Astrocyte of the hippocampus (primary cell): ENCODE measurements at regions not wholly inside any gene's neighbourhood (a gene's known extent, or its start where the extent isn't known, plus 50 kb on each side); places are given as distances from the start of the nearest gene placed in this dataset.

Experiments used
- DNase-seq: peaks from one replicate; pipeline ENCODE4 v3.0.0; 2011; ENCODE audit warnings: low read depth, low spot score

DNA sequence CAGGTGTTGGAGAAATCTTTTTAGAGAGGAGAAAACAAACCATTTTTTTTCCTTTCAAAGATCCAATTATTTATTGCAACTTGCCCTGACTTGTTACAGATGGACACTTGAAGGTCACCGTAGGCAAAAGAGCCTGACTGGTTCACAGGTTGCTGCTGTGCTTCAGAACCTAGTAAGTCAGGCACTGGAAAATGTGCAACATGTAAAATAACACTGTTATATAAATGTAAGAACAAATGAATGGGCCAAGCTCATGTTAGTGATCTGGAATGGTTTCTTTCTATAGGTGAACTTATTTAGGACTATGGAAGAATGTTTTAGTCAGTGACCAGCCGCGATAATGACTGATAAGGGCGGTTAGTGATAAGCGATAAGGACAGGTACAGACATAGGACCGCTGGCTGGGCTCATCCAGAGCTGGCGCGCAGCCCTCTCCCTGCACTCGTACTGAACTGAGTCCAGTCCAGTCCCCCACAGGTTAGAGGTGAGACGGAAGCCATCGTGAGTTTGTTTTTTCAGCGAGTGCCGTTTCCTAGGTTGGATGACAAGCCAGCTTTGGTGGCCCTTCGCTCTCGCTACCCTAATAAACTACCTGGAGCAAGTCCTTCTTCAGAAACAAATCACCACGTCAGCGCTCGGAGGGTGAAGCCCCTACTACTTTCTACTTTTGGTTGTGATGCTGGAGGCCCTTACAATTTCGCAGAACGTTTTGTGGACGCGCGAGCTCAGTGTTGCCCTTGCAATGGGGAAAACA lies 94.4 kb upstream of the PRDM1 start:
- DNase-seq = peak; percentile 5

DNA sequence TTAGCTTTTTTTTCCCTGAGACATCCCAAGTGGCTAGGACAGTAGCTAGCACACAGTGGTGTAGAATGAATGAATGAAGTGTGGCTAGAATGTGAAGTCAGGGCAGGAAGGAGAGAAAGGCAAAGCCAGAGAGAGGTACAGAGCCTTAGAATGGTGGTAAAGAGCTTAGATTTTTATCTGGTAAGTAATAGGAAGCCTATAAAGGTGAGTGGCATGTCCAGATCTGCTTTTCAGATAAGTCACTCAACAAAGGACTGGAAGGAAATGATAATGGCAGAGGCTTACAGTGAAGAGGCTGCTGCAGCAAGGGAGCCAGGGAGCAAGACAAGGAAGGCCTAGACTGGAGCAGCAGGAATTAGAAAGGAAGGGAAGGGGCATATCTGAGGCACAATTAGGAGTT lies 96.0 kb upstream of the PRDM1 start:
- no peak for DNase-seq

DNA sequence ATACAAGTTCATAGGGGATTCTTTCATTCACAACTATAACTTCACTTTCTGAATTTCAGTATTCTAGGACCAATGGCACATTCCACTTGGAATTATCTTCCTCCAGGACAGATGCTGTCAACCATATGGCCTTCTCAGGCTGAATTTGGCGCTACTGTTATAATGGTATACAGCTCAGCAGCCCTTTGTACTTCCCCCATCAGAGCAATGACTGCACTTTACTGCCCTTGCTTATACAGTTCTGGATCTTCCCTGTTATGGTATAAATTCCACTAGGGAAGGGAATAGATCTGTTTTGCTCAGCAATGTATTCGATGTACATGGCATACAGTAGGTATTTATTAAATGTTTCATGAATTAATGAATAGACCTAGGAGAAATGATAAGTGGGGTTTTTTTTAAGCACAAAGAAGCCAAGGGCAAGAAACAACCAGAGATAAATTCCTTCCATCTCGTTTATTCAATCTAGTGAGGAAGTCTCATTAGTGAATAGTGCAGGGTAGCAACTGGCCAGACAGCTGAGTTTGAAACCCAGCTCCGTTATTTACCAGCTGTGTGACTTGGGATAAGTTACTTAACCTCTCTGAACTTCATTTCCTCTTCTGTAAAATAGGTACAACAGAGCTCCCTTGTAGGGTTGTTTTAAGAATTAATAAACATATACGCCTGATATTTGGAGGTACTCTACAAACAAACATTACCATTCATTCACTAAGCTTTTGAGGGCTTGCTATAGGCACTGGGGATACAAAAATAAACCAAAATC lies 97.1 kb upstream of the PRDM1 start:
- no peak for DNase-seq

DNA sequence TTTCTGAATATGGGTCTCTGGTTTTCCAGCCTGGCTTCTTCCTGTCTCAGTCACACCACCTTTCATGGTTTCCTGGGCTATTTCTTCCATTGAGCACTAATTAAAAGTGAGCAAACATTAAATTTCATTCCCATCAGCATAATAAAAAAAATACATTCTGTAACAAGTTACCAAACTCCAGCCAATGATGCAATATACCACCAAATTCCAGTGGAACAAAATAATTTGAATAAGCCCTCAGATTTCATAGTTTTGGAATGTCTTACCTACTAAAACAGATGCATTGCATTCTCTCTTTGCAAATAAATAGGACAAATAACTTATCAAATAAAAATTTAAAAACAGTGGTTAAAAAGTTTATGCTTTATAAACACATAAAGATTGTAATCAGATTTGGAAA lies 97.8 kb upstream of the PRDM1 start:
- no peak for DNase-seq

DNA sequence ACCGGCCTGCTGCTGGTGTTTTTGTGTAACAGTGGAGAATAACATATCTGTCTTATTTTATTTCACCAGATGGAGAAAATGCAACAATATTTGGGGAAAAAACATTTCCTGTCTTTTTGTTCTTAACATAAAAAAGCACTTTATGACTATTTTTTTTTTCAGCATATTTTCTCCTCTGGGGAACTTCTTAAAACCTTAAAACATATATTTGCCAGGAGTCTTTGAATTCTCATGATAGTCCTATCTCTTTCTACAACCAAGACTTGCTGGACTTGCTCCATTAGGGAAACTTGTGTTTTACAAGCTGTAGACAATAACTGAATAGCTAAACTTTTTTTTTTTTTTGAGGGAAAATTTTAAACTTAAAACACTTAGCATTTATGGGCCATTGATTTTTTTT lies 98.6 kb upstream of the PRDM1 start:
- no peak for DNase-seq

DNA sequence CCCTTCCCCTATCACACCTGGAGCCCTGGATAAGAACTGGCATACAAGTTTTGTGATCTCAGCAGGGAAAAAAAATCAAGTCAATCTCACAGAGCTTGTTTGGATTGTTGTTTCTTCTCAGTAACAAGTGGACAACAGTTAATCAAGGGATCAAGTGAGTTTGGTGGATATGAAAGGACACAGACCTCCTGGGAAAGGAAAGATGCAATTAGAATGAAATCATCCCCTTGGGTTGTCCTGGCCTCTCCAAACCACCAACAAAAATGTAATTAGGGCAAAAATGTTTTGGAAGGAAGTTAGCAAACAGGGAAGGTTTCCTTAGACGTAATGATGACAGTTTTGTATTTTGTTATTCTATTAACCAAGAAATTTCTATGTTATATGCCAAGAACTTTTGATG lies 99.1 kb upstream of the PRDM1 start:
- DNase-seq = peak; percentile 9

DNA sequence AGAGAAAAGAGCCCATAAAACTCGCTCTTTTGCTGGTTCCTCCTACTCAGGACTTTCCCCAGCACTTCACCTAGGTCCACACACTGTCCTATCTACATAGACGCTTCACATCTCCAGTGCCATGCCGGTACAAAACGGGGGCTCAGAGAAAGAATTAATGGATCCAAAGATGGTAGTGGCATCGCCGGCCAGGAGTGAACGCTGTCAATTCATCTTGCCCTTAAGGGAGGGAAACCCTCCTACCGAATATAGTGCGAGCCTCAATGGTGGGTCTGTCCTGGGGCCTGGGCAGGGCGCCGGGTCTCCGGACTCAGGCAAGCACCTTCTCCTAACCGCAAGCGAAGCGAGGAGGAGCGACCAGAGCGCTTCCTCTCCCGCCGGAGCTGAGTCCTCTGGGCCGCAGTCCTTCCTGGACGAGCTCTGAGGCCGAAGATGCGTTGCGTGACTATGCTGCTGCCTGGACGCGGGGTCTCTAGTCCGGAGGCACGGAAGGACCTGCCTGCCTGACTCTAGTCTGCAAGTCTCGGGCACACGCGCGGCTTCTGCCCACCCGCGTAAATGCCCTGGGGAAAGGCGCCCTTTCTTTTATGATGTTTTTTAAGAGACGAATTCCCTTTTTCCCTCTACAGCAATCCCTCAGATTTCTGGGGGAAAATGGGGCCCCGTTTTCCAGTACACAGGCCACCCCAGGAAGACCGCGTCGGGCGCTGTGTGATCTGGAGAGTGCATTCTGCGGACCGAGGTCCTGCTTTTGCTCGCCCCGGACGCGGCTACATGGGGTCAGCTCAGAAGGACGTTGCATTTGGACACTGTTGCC lies 100.1 kb upstream of the PRDM1 start:
- DNase-seq = peak; percentile 50

DNA sequence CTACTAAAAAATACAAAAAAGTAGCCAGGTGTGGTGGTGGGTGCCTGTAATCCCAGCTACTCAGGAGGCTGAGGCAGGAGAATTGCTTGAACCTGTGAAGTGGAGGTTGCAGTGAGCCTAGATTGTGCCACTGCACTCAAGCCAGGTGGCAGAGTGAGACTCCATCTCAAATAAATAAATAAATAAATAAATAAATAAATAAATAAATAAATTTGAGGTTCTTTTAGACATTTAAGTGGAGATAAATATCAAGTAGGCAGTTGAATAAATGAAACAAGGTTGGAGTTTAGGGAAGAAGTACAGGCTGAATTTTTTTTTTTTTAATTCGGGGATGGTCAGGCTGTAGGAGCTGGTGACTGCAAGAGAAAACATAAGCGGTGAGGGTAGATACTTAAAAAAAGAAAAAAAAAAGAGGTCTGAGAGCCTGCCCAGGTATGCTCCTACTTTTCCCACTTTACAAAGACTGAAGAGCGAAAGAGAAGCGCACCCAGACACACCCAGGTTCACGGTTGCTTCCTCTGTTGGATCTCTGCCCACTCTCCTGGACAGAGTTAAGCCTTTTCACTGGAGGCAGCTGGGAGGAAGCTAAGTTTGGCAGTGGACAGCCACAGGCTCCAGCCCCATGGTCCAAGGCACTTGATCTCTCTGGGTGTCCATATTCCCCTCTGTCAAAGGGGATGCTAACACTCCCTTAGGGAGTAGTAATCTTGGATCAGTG lies 100.9 kb upstream of the PRDM1 start:
- DNase-seq = peak; percentile 18

DNA sequence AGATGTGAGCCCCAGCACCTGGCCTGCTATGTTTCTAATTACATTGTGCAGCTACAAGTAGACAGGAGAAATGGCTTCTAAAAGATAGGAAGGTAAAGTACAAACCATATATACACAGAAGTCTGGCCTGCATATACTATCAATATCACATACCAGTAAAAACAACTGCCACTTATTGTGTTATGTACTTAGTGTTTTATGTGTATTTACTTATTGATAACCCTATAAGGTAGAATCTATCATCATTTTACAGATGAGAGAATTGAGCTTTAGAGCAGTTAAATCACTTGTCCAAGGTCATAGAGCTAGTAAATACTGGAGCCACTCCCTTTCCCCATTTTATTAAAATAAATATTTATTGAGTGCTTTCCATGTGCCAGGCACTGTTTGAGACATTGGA lies 102.4 kb upstream of the PRDM1 start:
- DNase-seq = no peak

DNA sequence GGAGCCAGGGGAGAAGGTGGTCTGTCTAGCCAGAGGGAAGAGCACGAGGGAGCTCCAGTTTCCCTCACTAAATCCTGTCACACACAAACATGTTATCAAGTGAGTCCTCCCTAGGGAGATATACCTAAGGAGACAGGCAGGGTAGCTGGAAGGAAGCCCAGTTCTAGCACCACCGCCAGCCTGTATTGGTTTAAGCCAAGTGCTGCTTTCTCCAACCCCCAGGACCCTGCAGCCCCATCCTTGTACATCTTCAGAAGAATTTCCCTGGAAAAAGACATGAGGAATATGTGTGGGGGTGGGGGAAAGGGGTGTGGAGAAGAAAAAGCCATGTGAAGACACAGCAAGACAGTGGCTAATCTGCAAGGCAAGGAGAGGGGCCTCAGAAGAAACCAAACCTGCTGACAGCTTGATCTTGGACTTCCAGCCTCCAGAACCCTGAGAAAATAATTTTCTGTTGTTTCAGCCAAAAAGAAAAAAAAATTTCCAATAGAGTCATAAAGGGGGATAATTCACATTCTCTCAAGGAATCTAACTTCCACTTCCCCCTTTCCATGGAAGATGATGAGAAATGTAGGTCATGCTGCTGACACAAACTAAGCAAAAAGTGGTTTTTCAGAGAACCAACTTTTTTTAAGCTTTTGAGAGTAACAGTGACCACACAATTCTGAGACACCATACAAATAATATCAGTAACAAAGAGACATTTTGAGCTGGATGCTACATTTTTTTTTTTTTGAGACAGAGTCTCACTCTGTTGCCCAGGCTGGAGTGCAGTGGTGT lies 103.2 kb upstream of the PRDM1 start:
- DNase-seq = no peak

DNA sequence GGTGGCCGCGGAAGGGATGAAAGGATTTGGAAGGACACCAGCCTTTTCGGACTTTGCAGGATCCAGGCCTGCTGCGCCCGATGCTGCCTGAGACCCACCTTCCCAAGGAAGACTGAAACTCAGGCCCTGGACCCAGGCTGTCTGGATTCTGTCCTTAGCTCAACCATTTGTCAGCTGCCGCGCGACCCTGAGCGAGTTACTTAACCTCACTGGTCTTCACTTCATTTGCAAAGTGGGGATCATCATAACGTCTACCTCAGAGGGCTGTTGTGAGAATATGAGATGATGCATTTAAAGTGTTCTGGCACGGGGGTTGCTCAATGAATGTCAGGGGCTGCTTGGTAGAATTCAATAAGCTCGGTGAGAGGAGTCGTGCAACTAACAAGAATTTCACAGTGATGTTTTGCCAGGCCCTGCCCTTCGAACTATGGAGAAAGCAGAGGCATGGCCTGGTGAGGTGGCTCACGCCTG lies 104.2 kb upstream of the PRDM1 start:
- DNase-seq = no peak

DNA sequence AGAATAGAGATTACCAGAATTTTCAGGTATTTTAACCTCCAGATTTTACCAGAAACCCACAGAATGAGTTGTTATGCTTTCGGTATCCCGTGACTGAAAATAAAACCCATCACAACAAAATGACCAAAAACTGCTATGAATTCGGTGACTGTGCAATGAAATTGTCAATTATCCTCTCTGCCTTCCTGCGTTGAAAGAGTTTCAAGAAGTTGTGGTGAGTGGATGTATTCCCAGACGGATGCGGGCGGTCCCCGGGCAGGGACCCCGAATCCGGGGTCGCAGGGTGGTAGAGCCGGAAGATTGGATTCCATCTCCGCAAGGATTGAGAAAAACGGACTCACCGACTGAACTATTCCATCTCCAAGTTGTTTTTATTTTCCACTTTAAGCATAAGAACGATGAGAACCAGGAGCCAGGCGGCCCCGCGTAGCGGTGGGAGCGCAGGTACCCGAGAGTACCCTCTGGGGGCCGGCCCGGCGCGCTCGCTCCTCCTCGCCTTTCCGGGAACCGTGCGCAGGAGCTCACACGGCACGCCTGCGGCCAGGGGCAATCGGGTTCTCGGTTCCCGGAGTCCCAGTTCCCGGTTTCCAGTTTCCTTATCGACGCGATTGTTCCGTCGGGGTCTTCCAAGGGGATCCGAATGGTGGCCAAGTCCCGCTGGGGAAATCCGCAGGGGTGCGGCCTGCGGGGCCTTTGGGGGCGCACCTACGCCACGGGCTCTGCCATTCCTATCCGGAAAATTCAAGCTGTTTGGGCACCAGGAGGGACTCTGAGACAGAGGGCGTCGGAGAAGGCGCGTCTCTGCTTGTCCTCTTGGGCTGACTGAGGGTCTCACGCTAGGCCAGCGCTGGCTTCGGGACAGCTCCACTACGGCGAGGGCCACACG lies 104.9 kb upstream of the PRDM1 start:
- DNase-seq = peak; percentile 56

DNA sequence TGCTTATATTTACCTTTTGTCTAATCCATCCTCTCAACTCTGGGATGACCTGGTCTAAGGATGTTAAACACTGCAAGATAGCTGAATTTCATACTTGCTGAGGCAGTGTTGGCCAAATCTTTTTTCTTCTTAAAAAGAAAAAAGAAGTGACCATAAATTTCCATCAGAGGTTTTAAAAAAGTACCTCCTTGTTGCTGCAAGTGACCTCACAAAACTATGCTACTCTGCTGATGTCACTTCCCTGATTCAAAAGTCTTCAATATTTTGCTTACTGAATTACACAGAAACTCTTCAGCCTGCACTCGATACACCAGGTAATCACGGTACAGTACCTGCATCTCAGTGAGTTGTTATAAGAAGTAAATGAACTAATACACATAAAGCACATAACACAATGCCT lies 107.2 kb upstream of the PRDM1 start:
- no peak for DNase-seq

DNA sequence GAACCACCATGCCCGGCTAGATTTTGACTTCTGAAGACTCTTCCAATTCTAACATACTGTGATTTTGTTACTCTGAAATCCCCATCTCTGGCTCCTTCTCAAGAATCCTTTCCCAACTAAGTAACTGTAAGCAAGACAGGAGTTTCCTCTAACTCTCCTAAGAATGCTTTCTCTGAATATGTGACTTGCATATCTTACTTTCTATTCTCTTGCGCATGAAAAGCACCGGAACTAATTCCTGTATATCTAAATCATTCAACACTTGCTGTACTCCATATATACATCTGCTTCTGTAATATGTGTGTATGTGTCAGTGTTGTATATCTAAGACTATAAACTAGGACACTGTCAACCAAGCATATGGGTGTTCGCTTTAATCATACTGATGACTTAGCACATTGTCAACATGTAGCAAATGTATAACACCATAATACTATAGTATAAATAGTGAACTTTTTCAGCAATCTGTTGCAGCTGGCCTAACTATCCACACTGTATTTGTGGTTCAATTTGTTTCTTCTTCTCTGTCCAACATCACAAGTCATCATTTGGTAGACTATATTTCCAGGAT lies 108.1 kb upstream of the PRDM1 start:
- DNase-seq = no peak

DNA sequence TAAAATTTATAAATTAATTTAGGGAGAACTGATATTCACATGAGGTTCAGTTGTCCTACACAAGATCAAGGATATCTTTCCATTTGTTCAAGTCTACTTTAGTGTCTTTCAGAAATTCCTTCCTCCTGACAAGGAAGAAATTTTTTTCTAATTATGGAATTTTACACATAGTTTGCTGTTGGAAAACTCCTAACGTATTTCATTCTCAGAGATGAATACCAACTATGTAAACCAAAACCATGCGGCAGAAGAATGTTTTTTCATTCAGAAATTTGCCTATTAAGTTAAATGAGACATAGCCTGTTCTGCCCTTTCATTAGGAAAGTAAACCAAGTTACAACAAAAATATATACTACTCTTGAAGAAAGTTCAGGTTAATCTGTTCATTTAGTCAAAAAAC lies 111.2 kb upstream of the PRDM1 start:
- DNase-seq = no peak

DNA sequence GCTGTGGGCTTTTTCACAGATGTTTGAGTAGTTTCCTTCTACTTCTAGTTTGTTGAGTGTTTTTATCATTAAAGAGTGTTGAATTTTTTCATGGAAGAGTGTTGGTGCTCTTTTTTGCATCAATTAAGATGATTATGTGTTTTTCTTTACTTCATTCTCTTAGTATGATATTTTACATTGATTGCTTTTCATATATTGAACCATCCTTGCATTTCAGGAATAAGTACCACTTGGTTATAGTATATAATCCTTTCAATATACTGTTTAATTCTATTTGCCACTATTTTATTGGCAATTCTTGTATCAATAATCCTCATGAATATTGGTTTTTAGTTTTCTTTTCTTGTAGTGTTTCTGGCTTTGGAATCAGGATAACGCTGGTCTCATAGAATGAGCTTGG lies 113.7 kb upstream of the PRDM1 start:
- DNase-seq = no peak

DNA sequence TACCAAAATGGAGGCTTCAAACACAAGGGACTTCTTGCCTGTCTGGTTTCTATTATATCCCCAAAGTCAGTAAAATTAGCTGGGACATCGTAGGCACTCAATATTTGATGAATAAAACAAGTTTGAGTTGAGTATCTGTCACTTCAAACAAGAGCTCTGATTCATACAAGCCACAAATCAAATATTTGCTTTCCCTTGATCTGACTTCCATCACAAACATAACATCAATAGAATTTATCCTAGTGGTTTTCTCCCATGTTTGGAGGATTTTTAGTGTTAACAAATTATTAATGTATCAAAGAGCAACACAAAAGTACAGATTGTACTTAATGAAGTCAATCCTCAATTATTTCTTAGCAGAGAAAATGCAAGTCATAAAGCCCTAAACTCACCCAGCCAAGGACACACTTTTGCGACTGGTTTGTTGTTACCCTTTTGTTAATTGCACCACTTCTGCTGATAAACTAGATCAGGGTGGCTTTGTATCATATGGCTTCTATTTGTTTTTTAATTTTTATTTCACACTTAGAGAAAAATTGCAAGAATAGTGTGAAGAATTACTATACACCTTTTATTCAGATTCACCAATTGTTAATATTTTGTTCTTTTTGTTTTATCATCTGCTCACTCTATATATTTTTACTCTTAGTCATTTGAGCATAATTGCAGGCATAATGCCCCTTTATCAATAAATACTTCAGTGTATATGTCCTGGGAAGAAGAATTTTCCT lies 117.4 kb upstream of the PRDM1 start:
- DNase-seq = no peak

DNA sequence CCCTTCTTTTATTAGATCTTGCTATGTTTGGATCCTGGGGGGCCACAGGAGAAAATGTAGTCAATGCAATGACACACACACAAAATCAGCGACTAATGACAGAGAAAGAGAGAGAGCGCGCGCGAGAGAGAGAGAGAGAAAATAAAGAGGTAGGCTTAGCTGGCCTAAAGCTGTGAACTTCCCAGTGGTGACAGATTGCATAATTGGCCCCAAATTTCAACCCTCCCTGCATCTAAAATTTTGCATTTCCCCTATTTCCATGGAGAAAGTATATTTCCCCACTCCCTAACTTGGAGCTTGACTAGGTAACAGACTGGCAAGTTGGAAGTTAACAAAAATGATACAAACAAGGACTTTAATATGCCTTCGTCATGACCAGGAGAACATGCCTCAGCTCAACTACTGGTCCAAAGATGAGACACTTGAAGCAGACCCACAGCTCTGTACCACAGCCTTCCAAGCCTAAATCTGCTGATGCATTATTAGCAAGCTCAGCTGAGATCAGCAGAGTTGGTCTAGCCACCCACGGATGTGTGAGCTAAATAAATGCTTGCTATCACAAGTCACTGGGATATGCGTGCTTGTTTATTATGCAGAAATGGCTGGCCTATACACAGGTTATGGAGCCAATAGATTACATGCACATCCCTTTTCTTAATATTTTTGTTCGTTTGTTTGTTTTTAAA lies 118.1 kb upstream of the PRDM1 start:
- DNase-seq = no peak
